ENCODE measurements at regions not wholly inside any gene's neighbourhood (a gene's known extent, or its start where the extent isn't known, plus 50 kb on each side); places are given as distances from the start of the nearest gene placed in this dataset.

DNA sequence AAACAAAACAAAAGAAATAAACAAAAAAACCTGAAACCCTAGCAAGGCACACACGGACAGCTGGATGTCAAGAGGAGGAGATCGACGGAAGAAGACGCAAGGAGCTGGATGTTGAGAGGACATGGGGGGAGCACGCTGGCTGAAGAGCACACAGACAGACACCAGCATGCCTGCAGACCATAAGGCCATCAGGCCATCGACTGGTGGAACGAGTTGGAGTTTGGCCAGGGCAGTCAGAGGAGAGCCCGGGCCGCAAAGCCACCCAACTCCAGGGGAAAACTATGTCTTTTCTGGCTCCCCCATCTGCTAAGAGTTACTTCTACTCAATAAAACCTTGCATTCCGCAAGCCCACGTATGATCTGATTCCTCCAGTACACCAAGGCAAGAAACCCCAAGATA lies 979.6 kb downstream of the PCDH17 start:
- TF ChIP-seq POLR2AphosphoS5 (IDR thresholded peaks at IDR 0.05) (no peak), EP300 (IDR thresholded peaks at IDR 0.05) (no peak), CTCF (IDR thresholded peaks at IDR 0.05) (no peak), POLR2A (IDR thresholded peaks at IDR 0.05; ENCODE audit: low read depth) (no peak)
- no peak for DNase-seq (ENCODE audit: extremely low spot score)
- intact Hi-C loops (cut with DNase I) = no loop called here
- 91% methylated on average over 11 of the region's 11 CpGs for WGBS
- no peak overlapping the region for H3K4me3 ChIP-seq
- no peaks in the 10 kb centered on the region for H3K9me3 ChIP-seq
- H3K27ac ChIP-seq (replicated peaks in 1 of 4) = no peak overlapping the region
- H3K36me3 ChIP-seq = no peaks in the 10 kb centered on the region
- no peaks in the 10 kb centered on the region for H3K27me3 ChIP-seq
- H3K4me1 ChIP-seq = no peaks in the 10 kb centered on the region

DNA sequence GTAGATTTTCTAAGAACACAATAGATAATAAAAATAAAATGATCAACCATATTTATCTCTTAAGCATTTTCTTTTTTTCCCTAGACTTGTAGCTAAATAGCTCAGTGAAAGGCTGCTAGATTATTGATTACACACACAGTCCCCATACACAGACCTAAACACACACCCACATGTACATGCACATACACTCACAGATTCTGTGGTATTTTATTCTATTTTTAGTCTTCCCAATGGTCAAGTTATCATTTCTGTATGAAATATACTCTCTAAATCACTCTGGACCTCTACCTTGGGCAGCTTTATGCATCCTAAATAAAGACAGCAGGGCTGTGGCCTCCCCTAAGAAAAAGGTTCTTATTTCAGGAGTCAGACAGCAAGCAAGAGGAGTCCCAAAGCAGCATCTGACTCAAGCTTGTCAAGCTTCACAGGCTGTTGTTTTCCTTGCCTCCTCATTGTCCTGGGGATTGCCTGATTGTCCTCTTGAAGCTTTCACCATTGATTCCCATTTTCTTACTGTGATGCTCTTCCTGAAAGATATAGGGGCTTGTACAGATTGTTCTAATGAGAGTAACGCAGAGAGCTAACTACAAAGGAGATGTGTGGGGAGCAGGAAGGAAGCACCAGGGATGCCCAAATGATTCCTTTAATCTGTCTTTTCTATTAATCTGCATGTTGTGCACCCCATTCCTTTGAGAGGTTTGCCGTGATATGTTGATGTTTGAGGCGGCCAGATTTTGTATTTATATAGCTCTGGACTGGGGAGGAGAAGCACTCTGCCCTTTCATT lies 986.5 kb downstream of the PCDH17 start:
- no peak overlapping the region for H3K27ac ChIP-seq (replicated peaks in 1 of 4)
- H3K27me3 ChIP-seq = no peaks in the 10 kb centered on the region
- no peak overlapping the region for H3K4me3 ChIP-seq
- H3K36me3 ChIP-seq = no peaks in the 10 kb centered on the region
- TF ChIP-seq POLR2AphosphoS5 (IDR thresholded peaks at IDR 0.05) (no peak), EP300 (IDR thresholded peaks at IDR 0.05) (no peak), CTCF (IDR thresholded peaks at IDR 0.05) (no peak), POLR2A (IDR thresholded peaks at IDR 0.05; ENCODE audit: low read depth) (no peak)
- intact Hi-C loops (cut with DNase I) = no loop called here
- no peaks in the 10 kb centered on the region for H3K9me3 ChIP-seq
- no peaks in the 10 kb centered on the region for H3K4me1 ChIP-seq
- WGBS = 74% methylated on average over 3 of the region's 3 CpGs
- DNase-seq (ENCODE audit: extremely low spot score) = no peak

- intact Hi-C loops (cut with DNase I) = no loop called here
- Histone ChIP-seq H3K27ac (replicated peaks in 1 of 4) (no peak overlapping the region), H3K4me1 (no peaks in the 10 kb centered on the region), H3K4me3 (no peak overlapping the region), H3K36me3 (no peaks in the 10 kb centered on the region), H3K27me3 (no peaks in the 10 kb centered on the region), H3K9me3 (no peaks in the 10 kb centered on the region)
- no peak for DNase-seq (ENCODE audit: extremely low spot score)
- TF ChIP-seq POLR2A (IDR thresholded peaks at IDR 0.05; ENCODE audit: low read depth) = no peak
- TF ChIP-seq EP300 (IDR thresholded peaks at IDR 0.05) = no peak
- TF ChIP-seq CTCF (IDR thresholded peaks at IDR 0.05) = no peak
- TF ChIP-seq POLR2AphosphoS5 (IDR thresholded peaks at IDR 0.05) = no peak
- 73% methylated on average over 5 of the region's 5 CpGs for WGBS
Measured at GRCh38 chr13:58619396-58620113, 988.0 kb downstream of the PCDH17 start.

DNA sequence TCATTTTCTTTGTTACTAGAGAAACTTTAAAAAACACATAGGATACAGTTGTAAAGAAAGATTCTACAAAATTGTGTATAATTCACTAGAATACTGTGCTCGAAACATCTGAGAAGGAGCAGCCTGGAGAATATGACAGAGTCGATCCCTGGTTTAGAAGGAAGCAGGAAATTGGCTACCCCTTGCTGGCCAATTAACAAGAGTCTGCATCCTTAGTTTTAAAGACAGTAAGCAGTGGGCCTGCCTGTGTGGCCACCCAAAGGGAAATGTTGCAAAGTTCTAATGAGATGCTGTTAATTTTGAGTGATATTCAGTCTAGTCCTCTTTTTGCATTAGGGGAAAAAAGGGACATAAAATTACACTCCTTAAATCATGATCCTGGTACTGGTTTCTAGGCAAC lies 988.6 kb downstream of the PCDH17 start:
- intact Hi-C loops (cut with DNase I) = no loop called here
- no peaks in the 10 kb centered on the region for H3K36me3 ChIP-seq
- no peak overlapping the region for H3K4me3 ChIP-seq
- H3K4me1 ChIP-seq = no peaks in the 10 kb centered on the region
- H3K27ac ChIP-seq (replicated peaks in 1 of 4) = no peak overlapping the region
- no peaks in the 10 kb centered on the region for H3K27me3 ChIP-seq
- TF ChIP-seq CTCF (IDR thresholded peaks at IDR 0.05) = no peak
- no peak for TF ChIP-seq POLR2AphosphoS5 (IDR thresholded peaks at IDR 0.05)
- no peak for TF ChIP-seq POLR2A (IDR thresholded peaks at IDR 0.05; ENCODE audit: low read depth)
- no peak for TF ChIP-seq EP300 (IDR thresholded peaks at IDR 0.05)
- 69% methylated on average over 2 of the region's 2 CpGs for WGBS
- no peaks in the 10 kb centered on the region for H3K9me3 ChIP-seq
- no peak for DNase-seq (ENCODE audit: extremely low spot score)
